ENCODE measurements at regions not wholly inside any gene's neighbourhood (a gene's known extent, or its start where the extent isn't known, plus 50 kb on each side); places are given as distances from the start of the nearest gene placed in this dataset.
"Not testable (repeated sequence)": the region's sequence is repeated elsewhere in the genome, so short reads cannot be mapped to it uniquely, and the experiment has no call there.

GRCh38 chr4:135434936-135435335 is 1233.3 kb upstream of the PABPC4L start:
- DNase-seq: no peak

GRCh38 chr4:135429528-135429927 is 1227.9 kb upstream of the PABPC4L start:
- no peak for DNase-seq

GRCh38 chr4:135418353-135418752 is 1216.8 kb upstream of the PABPC4L start:
- DNase-seq: no peak

- DNase-seq: no peak
These were observed 1210.6 kb upstream of the PABPC4L start for GRCh38 chr4:135412213-135412612.

GRCh38 chr4:135411251-135411650 is 1209.7 kb upstream of the PABPC4L start:
- DNase-seq: no peak

- DNase-seq: not testable (repeated sequence)
These were observed 1207.7 kb upstream of the PABPC4L start for GRCh38 chr4:135409261-135409660.

GRCh38 chr4:135408109-135408508 is 1206.5 kb upstream of the PABPC4L start:
- DNase-seq: no peak

- not testable (repeated sequence) for DNase-seq
These were observed 1205.0 kb upstream of the PABPC4L start for GRCh38 chr4:135406597-135406996.

GRCh38 chr4:135385830-135386581 is 1184.4 kb upstream of the PABPC4L start:
- DNase-seq: no peak

GRCh38 chr4:135383356-135384288 is 1182.0 kb upstream of the PABPC4L start:
- DNase-seq: no peak

GRCh38 chr4:135382280-135382959 is 1180.8 kb upstream of the PABPC4L start:
- DNase-seq: no peak

- DNase-seq: no peak
These were observed 1170.5 kb upstream of the PABPC4L start for GRCh38 chr4:135372131-135372530.

GRCh38 chr4:135371137-135371536 is 1169.5 kb upstream of the PABPC4L start:
- peak in 1 of 3 donors; percentile 12 for DNase-seq

GRCh38 chr4:135368831-135369230 is 1167.2 kb upstream of the PABPC4L start:
- DNase-seq: no peak

- no peak for DNase-seq
These were observed 1163.5 kb upstream of the PABPC4L start for GRCh38 chr4:135365065-135365464.

GRCh38 chr4:135359128-135359527 is 1157.5 kb upstream of the PABPC4L start:
- DNase-seq: no peak

- DNase-seq: no peak
These were observed 1155.5 kb upstream of the PABPC4L start for GRCh38 chr4:135357091-135357490.

- no peak for DNase-seq
These were observed 1153.3 kb upstream of the PABPC4L start for GRCh38 chr4:135354876-135355275.

- DNase-seq: no peak
These were observed 1151.4 kb upstream of the PABPC4L start for GRCh38 chr4:135353008-135353407.

GRCh38 chr4:135344492-135344891 is 1142.9 kb upstream of the PABPC4L start:
- no peak for DNase-seq

GRCh38 chr4:135338181-135338580 is 1136.6 kb upstream of the PABPC4L start:
- DNase-seq: no peak

- no peak for DNase-seq
These were observed 1123.7 kb upstream of the PABPC4L start for GRCh38 chr4:135325264-135325663.

GRCh38 chr4:135319685-135320084 is 1118.1 kb upstream of the PABPC4L start:
- no peak for DNase-seq

Data from suppressor macrophage treated with lipopolysaccharide for 1 hour (primary cell).